Prostate gland (tissue), 2 donors: ENCODE measurements at regions not wholly inside any gene's neighbourhood (a gene's known extent, or its start where the extent isn't known, plus 50 kb on each side); places are given as distances from the start of the nearest gene placed in this dataset.

ENCODE experiments used
- POLR2AphosphoS5 ChIP-seq: sonication (generic); formaldehyde crosslinking; IDR thresholded peaks from one replicate; pipeline ENCODE4 v1.6.1; 2017; ENCODE audit warnings: antibody characterized with exemption
- TF ChIP-seq, protein P1 (sequence below), 4 experiments: fragments of 200-600 bp in 2 of 4; fragments of 450-650 bp in 2 of 4; sonication (generic) in 2 of 4; IDR thresholded peaks; 1 replicate in 3 of 4; 2 replicates in 1 of 4; pipeline ENCODE4 v1.5.1; 2016 to 2019; ENCODE audit warnings: antibody characterized with exemption in 4 of 4, mild to moderate bottlenecking in 2 of 4, moderate library complexity in 2 of 4

DNA sequence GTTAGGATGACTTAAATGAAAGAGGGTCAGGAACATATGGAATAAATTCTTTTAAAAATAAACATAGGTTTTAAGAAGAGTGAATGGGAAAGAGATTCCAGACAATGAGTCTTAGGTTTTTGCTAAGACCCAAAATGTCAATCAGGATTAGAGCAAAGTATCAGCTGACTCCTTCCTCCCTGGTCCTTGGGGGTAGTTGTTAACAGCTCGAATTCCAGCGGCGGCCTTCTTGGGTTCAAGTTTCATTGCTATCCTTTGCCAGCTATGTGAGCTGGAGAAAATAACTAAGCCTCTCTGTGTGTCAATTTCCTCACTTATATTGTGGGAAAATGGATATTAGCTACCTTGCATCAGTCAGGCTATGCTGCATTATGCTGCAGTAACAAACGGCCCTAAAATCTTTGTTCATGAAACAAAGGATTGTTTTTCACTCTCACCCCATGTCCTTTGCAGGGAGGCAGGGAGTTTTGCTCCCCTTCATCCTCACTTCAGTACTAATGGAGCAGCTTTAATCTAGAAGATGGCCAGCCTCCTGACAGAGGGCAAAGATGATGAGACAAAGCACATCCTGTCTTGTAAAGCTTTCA, 83.8 kb upstream of the RFLNA start:
- TF ChIP-seq POLR2AphosphoS5 = no peak
- TF ChIP-seq, protein P1, sequence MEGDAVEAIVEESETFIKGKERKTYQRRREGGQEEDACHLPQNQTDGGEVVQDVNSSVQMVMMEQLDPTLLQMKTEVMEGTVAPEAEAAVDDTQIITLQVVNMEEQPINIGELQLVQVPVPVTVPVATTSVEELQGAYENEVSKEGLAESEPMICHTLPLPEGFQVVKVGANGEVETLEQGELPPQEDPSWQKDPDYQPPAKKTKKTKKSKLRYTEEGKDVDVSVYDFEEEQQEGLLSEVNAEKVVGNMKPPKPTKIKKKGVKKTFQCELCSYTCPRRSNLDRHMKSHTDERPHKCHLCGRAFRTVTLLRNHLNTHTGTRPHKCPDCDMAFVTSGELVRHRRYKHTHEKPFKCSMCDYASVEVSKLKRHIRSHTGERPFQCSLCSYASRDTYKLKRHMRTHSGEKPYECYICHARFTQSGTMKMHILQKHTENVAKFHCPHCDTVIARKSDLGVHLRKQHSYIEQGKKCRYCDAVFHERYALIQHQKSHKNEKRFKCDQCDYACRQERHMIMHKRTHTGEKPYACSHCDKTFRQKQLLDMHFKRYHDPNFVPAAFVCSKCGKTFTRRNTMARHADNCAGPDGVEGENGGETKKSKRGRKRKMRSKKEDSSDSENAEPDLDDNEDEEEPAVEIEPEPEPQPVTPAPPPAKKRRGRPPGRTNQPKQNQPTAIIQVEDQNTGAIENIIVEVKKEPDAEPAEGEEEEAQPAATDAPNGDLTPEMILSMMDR (IDR thresholded peaks at IDR 0.05) = no peak
